CD14-positive monocyte (primary cell): ENCODE measurements at regions not wholly inside any gene's neighbourhood (a gene's known extent, or its start where the extent isn't known, plus 50 kb on each side); places are given as distances from the start of the nearest gene placed in this dataset.

Experiments used
- DNase-seq, 3 donors: peaks; one replicate each; pipeline ENCODE4 v3.0.0-alpha.2; 2011 to 2022
- H2AFZ ChIP-seq: 2 replicates; pipeline ENCODE4 v1.6.0; 2012; ENCODE audit warnings: mild to moderate bottlenecking, low read depth, low read length, inconsistent platforms; ENCODE audit not compliant: insufficient read depth, poor library complexity, severe bottlenecking
- H3K27ac ChIP-seq, 2 donors: 1 replicate in 1 of 2; 2 replicates in 1 of 2; pipeline ENCODE4 v1.5.1; 2012 to 2013; ENCODE audit warnings: low read length in 2 of 2, control low read depth in 1 of 2, inconsistent platforms in 1 of 2, low read depth in 1 of 2, mild to moderate bottlenecking in 1 of 2
- H3K27me3 ChIP-seq, 2 donors: one replicate each; pipeline versions ENCODE4 v1.6.0 to v1.6.1; 2011 to 2013; ENCODE audit warnings: low read length in 2 of 2; ENCODE audit not compliant: control insufficient read depth in 2 of 2, insufficient read depth in 2 of 2
- H3K36me3 ChIP-seq, 2 donors: replicated peaks in 1 of 2; 1 replicate in 1 of 2; 2 replicates in 1 of 2; pipeline versions ENCODE4 v1.5.1 to v1.6.1; 2012 to 2013; ENCODE audit warnings: low read length in 2 of 2, control low read depth in 1 of 2, inconsistent platforms in 1 of 2, mild to moderate bottlenecking in 1 of 2; ENCODE audit not compliant: insufficient read depth in 2 of 2, control insufficient read depth in 1 of 2
- H3K4me1 ChIP-seq, 2 donors: 1 replicate in 1 of 2; 2 replicates in 1 of 2; pipeline versions ENCODE4 v1.5.1 to v1.6.1; 2012 to 2013; ENCODE audit warnings: low read length in 2 of 2, control low read depth in 1 of 2, inconsistent platforms in 1 of 2, mild to moderate bottlenecking in 1 of 2, moderate library complexity in 1 of 2; ENCODE audit not compliant: insufficient read depth in 2 of 2, control insufficient read depth in 1 of 2
- H3K4me2 ChIP-seq: replicated peaks from 2 replicates; pipeline ENCODE3; 2012; ENCODE audit warnings: low read length, moderate library complexity, mild to moderate bottlenecking; ENCODE audit not compliant: poor library complexity, severe bottlenecking; ENCODE audit errors: extremely low read depth
- H3K4me3 ChIP-seq, 3 experiments: fragments of 200-600 bp in 1 of 3; sonication (generic) in 1 of 3; replicated peaks in 1 of 3; 1 replicate in 2 of 3; 2 replicates in 1 of 3; pipeline ENCODE4 v1.5.1; 2011 to 2013; ENCODE audit warnings: low read length in 3 of 3, mild to moderate bottlenecking in 3 of 3, control low read depth in 2 of 3, low read depth in 2 of 3, inconsistent platforms in 1 of 3, moderate library complexity in 1 of 3
- H3K79me2 ChIP-seq: 2 replicates; pipeline ENCODE4 v1.6.0; 2012; ENCODE audit warnings: mild to moderate bottlenecking, control low read depth, inconsistent platforms, low read length, moderate library complexity; ENCODE audit not compliant: insufficient read depth
- H3K9ac ChIP-seq: 2 replicates; pipeline ENCODE4 v1.6.0; 2017; ENCODE audit warnings: low read length, mild to moderate bottlenecking; ENCODE audit not compliant: insufficient read depth, poor library complexity, severe bottlenecking
- H3K9me3 ChIP-seq, 2 donors: replicated peaks in 1 of 2; 1 replicate in 1 of 2; 2 replicates in 1 of 2; pipeline versions ENCODE4 v1.5.1 to v1.6.1; 2012 to 2013; ENCODE audit warnings: low read length in 2 of 2, control low read depth in 1 of 2; ENCODE audit not compliant: control insufficient read depth in 1 of 2, insufficient read depth in 1 of 2
- H4K20me1 ChIP-seq: 2 replicates; pipeline ENCODE4 v1.6.0; 2012; ENCODE audit warnings: mild to moderate bottlenecking, low read length, control low read depth, moderate library complexity; ENCODE audit not compliant: insufficient read depth
- H3K27ac Mint-ChIP-seq, 7 donors: one replicate each; pipeline ENCODE4 v1.8.0; 2020; ENCODE audit warnings: mild to moderate bottlenecking in 7 of 7, mixed read lengths in 7 of 7, moderate library complexity in 6 of 7, inconsistent platforms in 2 of 7
- H3K27me3 Mint-ChIP-seq, 3 donors: one replicate each; pipeline ENCODE4 v1.8.0; 2021 to 2022; ENCODE audit warnings: low read depth in 3 of 3, mild to moderate bottlenecking in 3 of 3, mixed read lengths in 3 of 3, moderate library complexity in 3 of 3, inconsistent platforms in 1 of 3
- H3K36me3 Mint-ChIP-seq, 2 donors: one replicate each; pipeline ENCODE4 v1.8.0; 2020; ENCODE audit warnings: mixed read lengths in 2 of 2, inconsistent platforms in 1 of 2, mild to moderate bottlenecking in 1 of 2
- H3K4me1 Mint-ChIP-seq: one replicate; pipeline ENCODE4 v1.8.0; 2020; ENCODE audit warnings: mild to moderate bottlenecking, mixed read lengths
- H3K4me3 Mint-ChIP-seq, 2 donors: one replicate each; pipeline ENCODE4 v1.8.0; 2020; ENCODE audit warnings: mild to moderate bottlenecking in 2 of 2, mixed read lengths in 2 of 2, moderate library complexity in 1 of 2
- H3K9me3 Mint-ChIP-seq, 7 donors: one replicate each; pipeline ENCODE4 v1.8.0; 2020 to 2022; ENCODE audit warnings: mixed read lengths in 7 of 7, mild to moderate bottlenecking in 6 of 7, moderate library complexity in 6 of 7, inconsistent platforms in 2 of 7
- CTCF ChIP-seq: fragments of 200-600 bp; IDR thresholded peaks from one replicate; pipeline ENCODE4 v1.8.0; 2022; ENCODE audit warnings: antibody characterized with exemption, mild to moderate bottlenecking
- WGBS: methylation state at CpG from one replicate; pipeline ENCODE4 v1.1.5; 2013; ENCODE audit warnings: missing lambda C conversion rate; ENCODE audit not compliant: insufficient coverage; 5-methylcytosine and 5-hydroxymethylcytosine counted together
- intact Hi-C, 2 donors: fragments of 100-400 bp; cut with micrococcal nuclease; formaldehyde crosslinking; loops; one replicate each; pipeline versions ENCODE4 v1.15.0 to v1.15.1; 2023

- no peak overlapping the region for H3K4me2 ChIP-seq
Measured at GRCh38 chr5:40332970-40333369, 346.7 kb upstream of the PTGER4 start.

GRCh38 chr5:40331616-40332015 is 348.1 kb upstream of the PTGER4 start:
- Histone ChIP-seq H3K27me3 (no peaks in the 10 kb centered on the region), H3K9me3 (peaks cover 0 to 5% of the 10 kb centered on the region in 2 donors), H3K79me2 (no peaks in the 10 kb centered on the region), H3K9ac (no peak overlapping the region), H3K4me3 (no peak overlapping the region), H3K36me3 (no peaks in the 10 kb centered on the region), H2AFZ (no peak overlapping the region), H4K20me1 (no peaks in the 10 kb centered on the region), H3K27ac (no peak overlapping the region), H3K4me1 (no peaks in the 10 kb centered on the region), H3K4me2 (no peak overlapping the region)
- Mint-ChIP-seq H3K27me3 (no peaks in the 10 kb centered on the region), H3K9me3 (peaks cover 0 to 5% (median 0%) of the 10 kb centered on the region in 7 donors), H3K4me3 (no peak overlapping the region), H3K36me3 (no peaks in the 10 kb centered on the region), H3K27ac (no peak overlapping the region), H3K4me1 (no peaks in the 10 kb centered on the region)
- DNase-seq = no peak
- 98% methylated on average over 4 of the region's 5 CpGs for WGBS
- intact Hi-C loops = no loop called here
- no peak for TF ChIP-seq CTCF

More at GRCh38 chr5:40332970-40333369, 346.7 kb upstream of the PTGER4 start:
- TF ChIP-seq CTCF = no peak
- H3K27me3 Mint-ChIP-seq = peaks cover 0 to 1% (median 0%) of the 10 kb centered on the region in 3 donors
- Histone ChIP-seq H3K4me3 (no peak overlapping the region), H3K27me3 (no peaks in the 10 kb centered on the region), H3K79me2 (no peaks in the 10 kb centered on the region), H3K27ac (no peak overlapping the region), H3K9ac (no peak overlapping the region), H3K9me3 (peaks cover 0 to 5% of the 10 kb centered on the region in 2 donors), H3K36me3 (no peaks in the 10 kb centered on the region), H4K20me1 (no peaks in the 10 kb centered on the region), H3K4me1 (no peaks in the 10 kb centered on the region), H2AFZ (no peak overlapping the region)
- peaks cover 0 to 5% (median 2%) of the 10 kb centered on the region in 7 donors for H3K9me3 Mint-ChIP-seq
- H3K36me3 Mint-ChIP-seq = no peaks in the 10 kb centered on the region
- intact Hi-C loops = no loop called here
- H3K4me3 Mint-ChIP-seq = no peak overlapping the region
- no CpG with 5 or more reads among the region's 1 CpG for WGBS
- no peaks in the 10 kb centered on the region for H3K4me1 Mint-ChIP-seq
- H3K27ac Mint-ChIP-seq = no peak overlapping the region
- DNase-seq = no peak
